HG03066 (cell line): ENCODE measurements at regions not wholly inside any gene's neighbourhood (a gene's known extent, or its start where the extent isn't known, plus 50 kb on each side); places are given as distances from the start of the nearest gene placed in this dataset.

Experiments used
- ATAC-seq: cut with Tn5 transposase; IDR thresholded peaks from one replicate; pipeline ENCODE4 v1.9.1; 2021; ENCODE audit warnings: low read depth; ENCODE audit not compliant: unreplicated experiment

DNA sequence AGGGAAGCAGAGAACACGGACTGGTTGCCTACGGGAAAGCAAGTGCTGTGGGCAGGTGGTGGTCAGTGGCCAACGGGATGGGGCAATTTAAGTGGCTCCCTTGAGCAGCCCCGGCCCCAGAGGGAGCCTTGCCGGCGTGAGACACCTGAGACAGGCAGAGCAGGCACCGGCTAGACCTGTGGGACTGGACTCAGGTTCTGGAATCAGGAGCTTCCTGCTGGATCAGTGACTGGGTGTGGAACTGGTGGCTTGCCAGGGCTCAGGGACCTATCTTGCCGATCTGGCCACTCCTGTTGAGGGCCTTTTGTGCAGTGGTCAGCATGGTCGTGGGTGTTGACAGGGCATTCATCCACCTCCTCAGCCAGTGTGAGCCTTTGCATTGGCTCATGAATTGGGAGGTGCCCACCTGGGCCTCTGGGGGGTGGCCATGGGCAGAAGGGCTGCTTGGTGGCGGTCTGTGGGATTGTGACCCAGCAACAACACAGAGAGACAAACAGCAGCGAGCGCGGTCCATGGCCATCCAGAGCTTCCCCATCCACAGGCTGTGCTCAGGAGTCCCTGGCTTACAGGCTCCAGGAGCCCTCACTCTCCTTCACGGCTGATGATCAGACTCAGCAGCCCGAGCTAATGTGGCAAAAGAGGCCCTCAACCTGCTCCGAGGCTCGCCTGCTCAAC lies 85.4 kb upstream of the ZNF516 start:
- ATAC-seq = no peak

DNA sequence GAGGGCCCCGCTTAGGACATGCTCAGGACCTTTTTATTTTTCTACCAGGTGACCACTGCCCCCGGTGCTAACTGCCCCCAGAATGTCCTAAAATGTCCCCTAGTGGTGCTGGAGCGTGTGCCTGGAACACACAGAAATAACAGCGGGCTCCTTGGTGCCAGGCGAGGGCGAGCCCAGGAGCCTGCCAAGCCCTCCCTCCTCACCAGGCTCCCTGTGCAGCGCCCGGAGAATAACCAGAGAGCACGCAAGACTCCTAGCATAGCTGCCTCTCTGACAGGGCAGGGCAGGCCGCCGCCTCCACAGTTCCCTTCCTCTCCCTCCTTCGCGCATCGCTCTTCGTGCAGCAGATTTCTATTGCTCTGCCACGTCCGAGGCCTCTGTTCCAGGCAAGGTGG lies 84.3 kb upstream of the ZNF516 start:
- no peak for ATAC-seq

DNA sequence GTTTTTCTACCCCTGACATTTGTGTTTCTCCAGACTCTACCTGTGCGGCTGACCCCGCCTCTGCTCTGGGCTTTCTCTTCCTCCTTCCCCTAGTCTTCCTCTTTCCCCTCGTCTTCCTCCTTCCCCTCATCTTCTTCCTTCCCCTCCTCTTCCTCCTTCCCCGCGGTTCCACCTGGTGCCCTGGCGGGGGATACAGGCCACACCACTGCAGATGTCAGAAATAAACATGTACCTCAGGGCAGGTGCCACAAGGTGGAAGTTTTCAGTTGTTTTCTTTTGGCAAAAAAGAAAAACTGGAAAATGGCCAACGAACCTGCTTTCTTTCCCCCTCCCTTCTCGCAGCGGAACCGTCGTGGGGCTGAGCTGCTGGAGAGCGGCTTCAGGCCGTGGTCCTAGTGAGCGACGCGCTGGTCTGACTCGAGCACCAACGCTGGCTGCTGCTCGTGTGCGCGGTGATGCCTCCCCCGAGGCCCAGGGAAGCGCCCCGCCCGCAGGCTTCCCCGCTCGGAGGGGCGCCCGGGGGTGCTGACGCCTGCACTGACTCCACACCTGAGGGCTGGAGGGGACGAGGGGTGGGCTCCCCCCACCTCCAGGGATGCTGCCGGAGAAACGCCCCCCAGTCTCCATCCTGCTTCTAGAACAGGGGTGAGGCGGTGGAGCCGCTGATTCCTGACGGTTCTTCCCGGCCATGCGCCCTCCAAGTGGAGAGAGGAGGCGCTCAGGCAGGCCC lies 83.7 kb upstream of the ZNF516 start:
- ATAC-seq = no peak

DNA sequence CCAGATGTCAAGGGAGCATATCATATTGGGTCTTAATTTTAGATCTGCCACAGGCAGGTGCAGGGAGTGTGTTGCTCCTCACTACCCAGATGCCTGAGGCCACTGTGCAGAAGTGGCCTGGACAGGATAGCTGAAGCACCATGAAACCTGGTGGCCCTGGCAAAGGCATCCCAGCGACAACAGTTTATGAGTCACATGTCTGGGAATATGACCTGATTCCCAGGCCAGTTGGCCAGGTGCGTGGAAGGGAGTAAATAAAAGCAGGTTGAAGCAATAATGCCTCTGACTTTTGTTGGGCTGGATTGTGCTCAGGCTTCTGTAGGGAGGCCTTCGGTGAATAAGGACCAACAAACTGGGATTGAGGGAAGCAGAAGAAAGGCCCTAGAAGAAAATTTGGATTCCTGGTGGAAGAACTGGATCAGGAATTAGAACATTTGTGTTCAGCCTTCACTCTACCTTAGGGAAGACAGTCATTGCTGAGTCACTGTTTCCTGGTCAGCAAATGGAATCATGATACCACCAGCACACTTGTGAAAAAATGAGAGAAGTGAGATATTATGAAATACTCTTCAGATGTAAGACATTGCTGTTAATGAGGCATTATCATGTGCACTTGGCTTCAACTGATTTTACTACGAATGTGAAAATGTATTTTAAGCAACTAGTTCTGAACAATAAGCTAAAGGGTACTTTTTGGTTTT lies 78.4 kb upstream of the ZNF516 start:
- no peak for ATAC-seq

DNA sequence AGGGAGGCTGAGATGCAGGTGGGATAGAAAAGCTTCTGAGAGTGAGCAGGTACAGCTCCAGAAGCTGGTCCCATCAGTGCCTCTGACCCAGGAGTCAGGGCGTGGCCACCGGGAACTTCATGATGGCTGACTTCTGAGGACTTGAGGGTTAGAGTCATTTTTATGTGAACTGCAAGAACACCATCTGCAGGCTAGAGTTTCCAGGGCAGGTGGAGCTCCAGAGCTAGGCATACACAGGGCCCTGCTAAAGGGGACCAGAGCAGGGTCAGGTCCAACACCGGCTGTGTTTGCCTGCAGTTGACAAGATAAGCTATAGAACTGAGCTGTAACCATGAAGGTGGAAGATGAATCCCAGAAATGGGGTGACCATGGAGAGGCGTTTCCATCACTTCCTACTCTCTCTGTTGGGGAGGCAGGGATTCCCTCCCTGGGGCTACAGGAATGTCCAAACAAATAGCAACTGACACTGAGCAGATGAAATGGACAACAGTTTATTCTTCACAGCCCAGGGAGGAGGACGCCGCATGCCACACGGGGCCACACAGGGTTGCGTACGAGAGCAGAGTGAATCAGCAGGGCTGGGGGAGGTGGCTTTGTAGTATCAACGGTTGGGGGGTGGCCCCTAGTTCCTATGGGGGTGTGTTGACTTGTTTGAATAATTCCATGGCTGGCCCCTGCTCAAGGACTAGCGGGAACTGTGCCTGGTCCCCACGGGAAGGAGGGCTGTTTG lies 77.6 kb upstream of the ZNF516 start:
- no peak for ATAC-seq

DNA sequence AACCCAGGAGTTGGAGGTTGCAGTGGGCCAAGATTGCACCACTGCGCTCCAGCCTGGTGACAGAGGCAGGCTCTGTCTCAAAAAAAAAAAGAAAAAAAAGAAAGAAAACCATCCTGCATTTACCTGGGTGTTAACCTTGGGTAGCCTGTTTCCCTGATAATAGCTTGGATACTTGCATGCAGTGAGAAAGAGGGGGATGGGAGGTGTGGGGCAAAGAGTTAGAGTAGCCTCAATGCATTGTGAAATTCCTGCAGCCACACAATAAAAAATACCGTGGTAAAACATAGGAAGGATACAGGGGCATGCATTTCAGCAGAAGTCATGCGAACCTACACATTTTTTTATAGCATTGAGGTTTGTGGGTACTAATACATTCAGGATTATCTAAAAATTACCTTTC lies 76.6 kb upstream of the ZNF516 start:
- no peak for ATAC-seq

DNA sequence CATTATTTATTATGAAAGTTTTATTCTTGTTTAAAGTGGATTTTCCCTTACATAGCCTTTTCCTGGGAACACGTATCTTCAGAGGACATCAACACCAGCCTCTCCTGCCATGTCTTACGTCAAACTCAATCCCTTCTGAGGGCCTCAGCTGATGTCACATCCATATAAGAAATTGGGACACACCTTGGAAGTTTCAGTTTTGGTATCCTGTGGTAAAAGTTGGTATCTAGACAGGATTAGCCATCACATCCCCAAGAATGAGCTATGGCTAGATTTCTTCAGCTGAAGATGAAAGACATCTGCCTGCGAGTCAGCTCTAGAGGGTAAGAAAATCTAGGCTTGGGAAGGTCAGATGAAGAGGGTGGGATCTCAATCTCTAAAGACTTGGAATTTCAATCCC lies 75.8 kb upstream of the ZNF516 start:
- ATAC-seq = no peak

DNA sequence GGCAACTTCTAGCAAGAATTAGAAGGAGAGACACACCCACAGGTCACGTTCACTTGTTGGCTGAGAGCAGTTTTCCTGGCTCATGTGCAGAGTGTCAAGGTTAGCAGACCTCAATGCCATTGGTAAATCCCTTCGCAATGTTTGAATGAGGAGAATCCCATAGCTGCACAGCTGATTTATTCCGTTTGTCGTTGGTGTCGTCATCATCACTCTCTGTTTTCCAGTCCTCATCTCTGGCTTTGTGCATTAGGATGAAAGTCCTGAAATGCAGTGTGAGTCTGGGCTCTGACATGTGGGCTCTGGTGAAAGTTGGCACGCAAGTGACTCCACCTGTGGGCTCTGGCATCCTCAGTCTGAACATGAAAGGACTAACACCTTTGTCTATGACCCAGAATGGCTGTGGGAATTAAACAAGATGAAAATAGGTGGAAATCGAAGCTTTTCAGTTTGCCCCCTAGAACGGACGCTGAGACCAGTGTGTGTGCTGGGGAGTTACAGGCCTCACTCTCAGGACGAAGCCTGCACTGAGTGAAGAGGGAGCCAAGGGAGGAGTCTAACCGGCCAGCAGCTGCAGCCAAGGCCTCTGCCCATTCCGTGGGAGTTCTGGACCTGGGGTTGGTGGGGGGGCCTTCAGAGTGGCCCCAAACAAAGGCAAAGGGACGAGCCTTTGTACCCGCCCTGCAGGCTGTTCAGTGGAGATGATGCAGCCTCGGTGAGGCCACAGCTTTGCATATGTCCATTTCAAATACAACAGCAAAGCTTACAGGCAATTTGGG lies 74.8 kb upstream of the ZNF516 start:
- ATAC-seq = no peak

DNA sequence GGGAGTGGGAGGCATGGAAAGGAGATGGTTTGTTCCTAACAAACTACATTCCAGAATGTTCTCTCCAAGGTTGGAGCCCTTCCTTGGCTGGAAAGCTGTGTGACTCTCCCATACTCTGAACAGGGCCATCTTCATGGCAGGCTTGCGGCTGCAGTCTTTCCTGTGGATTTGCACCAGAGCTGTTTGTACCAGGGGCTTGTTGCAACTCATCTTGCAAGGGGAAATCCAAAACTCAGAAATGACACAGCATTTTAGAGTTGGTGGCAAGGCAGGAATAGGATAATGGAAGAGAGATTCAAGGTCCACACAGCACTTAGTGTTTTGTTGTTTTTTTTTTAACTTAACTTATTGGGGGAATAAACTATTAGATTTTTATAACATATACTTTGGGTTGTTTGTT lies 73.7 kb upstream of the ZNF516 start:
- ATAC-seq = no peak

DNA sequence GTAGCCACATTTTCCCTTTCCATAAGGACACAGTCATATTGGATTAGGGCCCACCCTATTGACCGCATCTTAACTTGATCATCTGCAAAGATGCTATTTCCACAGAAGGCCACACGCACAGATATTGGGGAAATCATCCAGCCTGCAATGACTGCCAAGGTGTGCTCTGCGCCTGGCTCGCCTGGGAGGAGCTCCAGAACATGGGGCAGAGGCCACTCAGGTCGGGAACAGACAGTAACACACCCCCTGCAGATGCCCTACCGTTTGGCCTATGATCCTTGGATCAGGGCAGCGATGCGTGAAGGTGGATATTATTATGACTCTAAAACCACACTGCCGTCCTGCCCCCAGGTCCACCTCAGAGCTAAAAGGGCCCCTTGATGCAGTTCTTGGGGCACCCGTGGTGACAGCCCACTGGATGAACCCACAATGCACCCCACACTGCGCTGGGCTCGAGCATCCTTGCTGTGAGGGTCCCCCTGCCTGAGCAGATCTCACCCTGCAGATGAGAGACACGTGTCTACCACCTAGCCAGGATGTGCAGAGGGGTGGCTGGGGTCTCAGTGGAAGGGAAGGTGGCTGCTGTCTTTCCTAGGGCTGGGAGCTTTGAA lies 72.9 kb upstream of the ZNF516 start:
- no peak for ATAC-seq

DNA sequence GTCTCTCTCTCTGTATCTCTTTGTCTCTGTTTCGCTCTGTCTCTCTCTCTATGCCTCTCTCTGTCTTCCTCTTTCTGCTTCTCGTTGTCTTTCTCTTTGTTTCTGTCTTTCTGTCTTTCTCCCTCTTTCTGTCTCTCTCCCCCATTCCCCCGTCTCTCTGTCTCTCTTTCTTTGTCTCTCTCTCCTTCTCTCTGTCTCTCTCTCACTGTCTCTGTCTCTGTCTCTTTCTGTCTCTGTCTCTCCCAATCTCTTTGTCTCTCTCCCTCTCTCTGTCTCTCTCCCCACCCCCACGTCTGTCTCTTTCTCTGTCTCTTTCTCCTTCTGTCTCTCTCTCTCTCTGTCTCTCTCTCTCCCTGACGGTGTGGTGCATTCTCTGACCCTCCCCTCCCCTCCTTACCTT lies 71.9 kb upstream of the ZNF516 start:
- ATAC-seq = no peak

DNA sequence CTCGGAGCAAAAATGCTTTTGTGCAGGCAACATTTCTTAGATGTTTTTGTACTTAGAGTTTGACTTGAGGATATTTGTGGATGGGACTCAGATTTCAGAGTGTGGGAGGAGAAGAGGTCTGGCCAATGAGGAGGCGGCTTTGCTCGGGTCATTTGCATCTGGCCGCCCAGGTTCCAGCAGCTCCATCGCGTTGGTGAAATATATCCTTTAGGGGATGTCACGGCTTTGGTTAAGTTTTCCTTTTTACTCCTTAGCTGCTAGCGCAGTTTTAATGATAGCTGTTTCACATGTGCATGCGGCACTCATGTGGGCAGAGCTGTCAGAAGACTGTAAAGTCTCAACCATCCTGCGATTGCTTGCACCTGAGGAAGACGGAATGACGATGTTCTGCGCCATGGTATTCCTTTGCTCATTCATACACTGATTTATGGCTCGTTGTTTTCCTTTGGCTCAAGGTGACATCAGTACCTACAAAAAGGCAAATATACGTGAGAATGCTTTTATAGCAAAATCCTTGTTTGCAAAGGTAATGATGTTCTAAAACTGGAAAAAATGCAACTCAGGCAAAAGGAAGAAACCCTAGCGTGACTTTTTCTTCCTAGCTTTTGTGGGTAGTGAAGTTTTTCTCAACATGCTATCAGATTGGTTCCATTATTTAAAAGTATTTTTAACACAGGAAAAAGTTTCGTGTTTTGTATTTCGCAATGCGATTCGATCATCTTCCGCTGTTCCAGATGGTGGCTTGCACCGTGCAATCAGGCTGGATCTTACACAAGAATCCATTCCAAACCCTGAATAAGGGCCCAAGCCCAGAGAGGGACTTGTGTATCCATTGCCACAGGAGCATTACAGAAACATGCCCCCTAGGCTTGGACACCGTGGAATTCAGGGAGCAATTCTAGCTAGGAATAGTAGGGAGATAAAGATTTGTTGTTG lies 70.5 kb upstream of the ZNF516 start:
- ATAC-seq = no peak

DNA sequence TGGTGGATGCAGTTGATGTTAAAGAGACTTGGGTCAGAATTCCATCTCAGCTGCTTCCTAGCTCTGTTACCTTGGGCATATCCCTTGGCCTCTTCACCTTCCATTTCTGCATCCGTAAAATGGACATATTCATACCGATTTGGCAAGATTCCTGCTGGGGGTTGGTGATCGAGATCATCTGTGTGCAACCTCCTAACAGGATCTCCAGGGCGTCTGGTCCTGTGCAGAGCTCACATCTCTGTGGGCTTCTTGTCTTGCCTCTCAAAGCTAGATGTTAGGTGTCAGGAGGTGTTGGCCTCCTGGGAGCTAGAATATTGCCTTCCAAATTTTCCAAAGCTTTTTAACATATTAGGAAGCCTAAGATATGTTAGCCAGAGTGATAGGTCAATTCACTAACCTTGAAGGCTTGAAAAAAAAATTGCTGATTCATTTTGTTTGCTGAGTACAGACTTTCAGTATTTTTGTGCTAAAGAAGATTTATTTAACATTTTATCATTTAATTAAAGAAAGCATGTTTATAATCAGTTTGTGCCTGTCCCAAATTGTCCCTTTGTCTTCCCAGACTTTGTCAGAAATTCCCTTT lies 69.7 kb upstream of the ZNF516 start:
- ATAC-seq = no peak

DNA sequence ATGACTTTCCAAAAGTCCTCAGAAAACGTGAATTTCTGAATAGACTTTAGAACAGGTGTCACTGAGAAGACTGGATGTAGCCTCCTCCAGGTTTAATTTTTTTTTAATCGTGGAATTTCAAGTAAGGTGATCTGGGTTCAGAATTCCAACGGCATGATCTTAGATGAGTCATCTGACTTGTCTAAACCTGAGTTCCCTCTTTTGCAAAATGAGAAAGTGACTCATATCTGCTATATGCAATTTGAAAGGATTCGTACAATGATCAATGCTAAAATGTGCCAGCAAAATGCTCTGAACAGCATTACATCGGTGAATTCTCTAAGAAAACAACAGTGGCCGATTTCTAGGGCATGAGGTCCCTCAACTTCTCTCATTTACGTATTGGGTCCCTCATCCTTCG lies 69.1 kb upstream of the ZNF516 start:
- no peak for ATAC-seq

DNA sequence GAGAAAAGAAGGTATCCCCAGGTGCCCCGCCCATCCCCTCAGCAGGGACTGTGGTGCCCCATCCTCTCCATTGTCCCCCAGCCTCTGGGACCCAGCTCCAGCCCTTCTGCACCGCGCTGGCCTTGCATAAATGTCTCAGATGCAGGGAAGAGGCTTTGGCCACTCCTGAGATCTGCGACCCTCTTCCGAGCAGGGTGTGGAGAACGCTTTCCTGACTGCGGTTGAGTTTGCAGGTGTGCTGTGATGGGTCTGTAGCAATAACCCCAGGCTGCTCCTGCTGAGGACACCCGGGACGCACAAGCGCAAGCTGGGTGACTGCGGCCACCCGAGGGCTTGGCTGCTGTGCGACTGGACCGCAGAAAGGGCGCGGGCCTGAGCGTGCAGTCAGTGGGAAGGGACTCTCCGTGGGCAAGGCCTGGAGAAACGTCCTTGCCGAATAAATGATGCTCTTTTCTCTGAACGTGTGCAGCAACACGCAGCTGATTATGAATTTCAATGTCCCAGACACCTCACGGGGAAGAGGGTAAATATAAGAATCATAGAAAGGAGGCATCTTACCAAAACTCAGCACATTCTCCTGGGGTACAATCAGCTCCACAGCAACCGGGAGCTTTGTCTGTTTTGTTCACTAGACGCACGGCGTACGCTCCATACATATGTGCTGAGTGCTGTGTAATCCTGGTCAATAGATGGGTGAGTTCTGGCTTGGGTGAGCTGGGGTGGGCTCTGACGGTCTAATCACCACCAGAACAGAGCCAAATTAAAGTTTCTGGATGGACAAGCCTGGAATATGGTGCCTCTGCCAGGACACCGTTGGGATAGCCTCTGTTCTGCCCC lies 67.5 kb upstream of the ZNF516 start:
- ATAC-seq = no peak

DNA sequence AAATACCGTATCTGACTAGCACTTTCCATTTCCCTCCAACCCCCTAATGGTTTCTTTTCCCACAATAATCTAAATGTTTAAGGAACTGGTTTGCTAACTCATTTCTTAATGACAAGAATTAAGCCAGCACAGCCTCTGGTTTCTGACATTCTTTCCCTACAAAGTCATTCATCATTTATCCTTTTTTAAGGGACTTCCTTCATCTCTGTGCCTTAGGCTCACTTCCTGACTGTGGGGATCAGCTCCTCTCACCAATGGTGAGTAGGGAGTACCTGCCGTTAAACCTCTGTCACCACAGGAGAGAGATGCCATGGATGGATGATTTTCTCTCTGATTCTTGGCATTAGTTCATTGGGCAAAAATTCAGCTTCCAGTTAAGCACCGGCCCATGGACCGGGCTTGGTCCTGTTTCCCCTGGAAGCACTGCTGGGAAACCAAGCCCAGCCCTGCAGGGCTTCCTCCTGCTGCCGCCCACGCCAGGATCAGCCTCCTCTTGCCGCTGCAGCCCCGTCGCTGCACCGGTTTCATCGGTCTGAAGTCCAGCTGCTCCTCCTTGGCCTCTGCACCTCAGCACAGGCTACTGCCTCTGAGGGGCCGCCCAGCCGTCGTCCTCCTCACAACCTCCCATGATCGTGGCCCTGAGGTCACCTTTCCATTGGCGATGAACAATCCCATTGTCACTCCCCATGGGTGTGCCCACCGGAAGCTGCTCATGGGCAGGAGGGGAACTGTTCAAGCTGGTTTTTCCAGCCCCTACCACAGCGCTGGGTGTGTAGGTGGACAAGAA lies 64.0 kb upstream of the ZNF516 start:
- ATAC-seq = no peak

DNA sequence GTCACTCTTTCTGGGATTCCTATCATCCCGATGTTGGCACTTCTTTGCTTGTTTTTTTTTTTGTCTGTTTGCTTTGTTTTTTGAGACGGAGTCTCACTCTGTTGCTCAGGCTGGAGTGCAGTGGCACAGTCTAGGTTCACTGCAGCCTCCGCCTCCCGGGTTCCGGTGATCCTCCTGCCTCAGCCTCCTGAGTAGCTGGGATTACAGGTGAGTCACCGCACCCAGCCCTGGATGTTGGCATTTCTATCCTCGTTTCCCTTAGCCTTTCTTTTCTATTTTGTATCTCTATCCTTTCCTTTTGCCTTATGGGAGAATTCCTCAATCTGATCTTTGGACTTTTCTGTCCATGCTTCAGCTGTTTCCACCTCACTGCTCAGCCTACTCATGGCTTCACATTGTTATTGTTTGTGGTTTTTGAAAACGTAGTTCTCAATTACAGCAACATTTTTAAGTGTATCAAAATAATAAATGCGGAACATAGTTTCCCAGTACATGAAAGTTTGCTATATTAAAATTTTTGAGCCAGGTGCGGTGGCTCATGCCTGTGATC lies 62.1 kb upstream of the ZNF516 start:
- no peak for ATAC-seq
